H1 (cell line): ENCODE measurements at regions not wholly inside any gene's neighbourhood (a gene's known extent, or its start where the extent isn't known, plus 50 kb on each side); places are given as distances from the start of the nearest gene placed in this dataset.

Experiments used
- CTCF ChIP-seq, 3 experiments: IDR thresholded peaks; 1 replicate in 2 of 3; 2 replicates in 1 of 3; pipeline versions ENCODE4 v1.5.1 to v1.6.1; 2011; ENCODE audit warnings: low read length in 3 of 3, mild to moderate bottlenecking in 3 of 3, inconsistent platforms in 2 of 3, low read depth in 1 of 3, moderate library complexity in 1 of 3; ENCODE audit not compliant: insufficient read depth in 1 of 3; ENCODE audit errors: control extremely low read depth in 1 of 3
- EP300 ChIP-seq, 2 experiments: IDR thresholded peaks; 1 replicate in 1 of 2; 2 replicates in 1 of 2; pipeline ENCODE4 v1.6.1; 2011 to 2012; ENCODE audit warnings: low read depth in 2 of 2, low read length in 2 of 2, mild to moderate bottlenecking in 2 of 2, borderline replicate concordance in 1 of 2, inconsistent platforms in 1 of 2, moderate library complexity in 1 of 2
- GABPA ChIP-seq: IDR thresholded peaks from 2 replicates; pipeline ENCODE4 v1.6.1; 2011; ENCODE audit warnings: mild to moderate bottlenecking, low read length, moderate library complexity, borderline replicate concordance; ENCODE audit not compliant: insufficient read depth
- KDM1A ChIP-seq: fragments of 200-600, 300-600 bp; sonication (generic); IDR thresholded peaks from 2 replicates; pipeline ENCODE4 v1.7.1; 2016; ENCODE audit warnings: mild to moderate bottlenecking, low read length, borderline replicate concordance
- MAX ChIP-seq: IDR thresholded peaks from 2 replicates; pipeline ENCODE4 v1.6.1; 2012; ENCODE audit warnings: inconsistent platforms
- POLR2A ChIP-seq, 2 experiments: IDR thresholded peaks; 1 replicate in 1 of 2; 2 replicates in 1 of 2; pipeline ENCODE4 v1.6.1; 2011; ENCODE audit warnings: low read depth in 2 of 2, low read length in 2 of 2, mild to moderate bottlenecking in 2 of 2; ENCODE audit errors: control extremely low read depth in 1 of 2

GRCh38 chr3:147618691-147619090, 209.5 kb downstream of the ZIC1 start:
- TF ChIP-seq MAX (no peak), GABPA (no peak), CTCF (IDR thresholded peaks at IDR 0.05; ENCODE audit: control extremely low read depth in 1 of 3, insufficient read depth in 1 of 3, low read depth in 1 of 3, low read length in 3 of 3) (no peak), EP300 (IDR thresholded peaks at IDR 0.05; ENCODE audit: borderline replicate concordance in 1 of 2, low read depth in 2 of 2, low read length in 2 of 2) (no peak), POLR2A (IDR thresholded peaks at IDR 0.05; ENCODE audit: control extremely low read depth in 1 of 2, low read depth in 2 of 2, low read length in 2 of 2) (no peak), KDM1A (no peak)
